Mucosa of descending colon (tissue), 3 donors: ENCODE measurements at regions not wholly inside any gene's neighbourhood (a gene's known extent, or its start where the extent isn't known, plus 50 kb on each side); places are given as distances from the start of the nearest gene placed in this dataset.

Experiments
- ATAC-seq: fragments of 200-7000 bp; cut with Tn5 transposase; one replicate; pipeline ENCODE4 v1.9.1; 2020; ENCODE audit warnings: mild to moderate bottlenecking, moderate library complexity
- DNase-seq, 3 donors: peaks; one replicate each; pipeline ENCODE4 v3.0.0-alpha.2; 2020
- H3K36me3 ChIP-seq: fragments of 200-600 bp; one replicate; pipeline ENCODE4 v1.8.0; 2021; ENCODE audit warnings: low read depth, mild to moderate bottlenecking
- H3K4me1 ChIP-seq: fragments of 200-600 bp; one replicate; pipeline ENCODE4 v1.8.0; 2021; ENCODE audit warnings: low read depth, mild to moderate bottlenecking
- H3K4me3 ChIP-seq: fragments of 200-600 bp; one replicate; pipeline ENCODE4 v1.8.0; 2021; ENCODE audit warnings: mild to moderate bottlenecking
- H3K9me3 ChIP-seq: fragments of 200-600 bp; one replicate; pipeline ENCODE4 v1.8.0; 2021; ENCODE audit warnings: mild to moderate bottlenecking
- CTCF ChIP-seq: fragments of 200-600 bp; IDR thresholded peaks from one replicate; pipeline ENCODE4 v1.8.0; 2022; ENCODE audit warnings: antibody characterized with exemption, mild to moderate bottlenecking
- intact Hi-C, 2 donors: fragments of 100-400 bp; cut with DNase I in 1 of 2; cut with micrococcal nuclease in 1 of 2; formaldehyde crosslinking; loops; one replicate each; pipeline versions ENCODE4 v1.11.0 to v1.11.1; 2022; cut with DNase I, micrococcal nuclease
- donor health status: DM: no; HTN: no; CAD: no; lungs with moderate emphysema.
- donor health status: DM: no; HTN: no; CAD: no.
- donor health status: DM: no; HTN: yes; CAD: no.

- no peaks in the 10 kb centered on the region for H3K36me3 ChIP-seq
- no peak for DNase-seq
- intact Hi-C loops, result no loop called here
- ATAC-seq, result no peak
- peaks cover 13% of the 10 kb centered on the region for H3K9me3 ChIP-seq
- no peaks in the 10 kb centered on the region for H3K4me1 ChIP-seq
- no peak overlapping the region for H3K4me3 ChIP-seq
- TF ChIP-seq CTCF, result no peak
Observed at GRCh38 chr12:73106296-73106695, 834.1 kb downstream of the TRHDE start.

DNA sequence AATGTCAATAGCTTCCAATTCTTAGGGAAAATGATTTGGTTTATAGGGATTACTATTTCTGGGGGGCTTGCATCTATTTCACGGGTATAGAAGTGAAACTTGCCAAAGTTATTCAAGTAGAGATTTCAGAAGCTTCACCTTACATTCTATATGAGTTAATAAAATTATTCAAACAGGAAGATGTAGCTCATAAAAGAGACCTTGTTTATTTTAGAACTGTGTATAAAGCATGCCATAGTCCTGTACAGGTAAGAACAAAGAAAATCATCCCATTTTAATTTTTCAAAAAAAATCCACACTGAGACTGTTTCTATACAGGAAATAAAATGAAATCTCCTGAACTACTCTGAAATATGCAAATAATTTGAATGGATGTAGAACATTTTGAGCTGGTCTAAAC, 834.7 kb downstream of the TRHDE start:
- ATAC-seq, result no peak
- H3K4me1 ChIP-seq, result no peaks in the 10 kb centered on the region
- intact Hi-C loops, result no loop called here

GRCh38 chr12:73110816-73111215, 838.6 kb downstream of the TRHDE start:
- ATAC-seq, result no peak
- no peak for DNase-seq
- Histone ChIP-seq H3K9me3 (peaks cover 10% of the 10 kb centered on the region), H3K4me3 (no peak overlapping the region), H3K4me1 (no peaks in the 10 kb centered on the region), H3K36me3 (no peaks in the 10 kb centered on the region)
- no peak for TF ChIP-seq CTCF
- intact Hi-C loops, result no loop called here

More for the DNA sequence above, 834.7 kb downstream of the TRHDE start:
- Histone ChIP-seq H3K36me3 (no peaks in the 10 kb centered on the region), H3K9me3 (peaks cover 9% of the 10 kb centered on the region), H3K4me3 (no peak overlapping the region)
- TF ChIP-seq CTCF, result no peak
- no peak for DNase-seq

DNA sequence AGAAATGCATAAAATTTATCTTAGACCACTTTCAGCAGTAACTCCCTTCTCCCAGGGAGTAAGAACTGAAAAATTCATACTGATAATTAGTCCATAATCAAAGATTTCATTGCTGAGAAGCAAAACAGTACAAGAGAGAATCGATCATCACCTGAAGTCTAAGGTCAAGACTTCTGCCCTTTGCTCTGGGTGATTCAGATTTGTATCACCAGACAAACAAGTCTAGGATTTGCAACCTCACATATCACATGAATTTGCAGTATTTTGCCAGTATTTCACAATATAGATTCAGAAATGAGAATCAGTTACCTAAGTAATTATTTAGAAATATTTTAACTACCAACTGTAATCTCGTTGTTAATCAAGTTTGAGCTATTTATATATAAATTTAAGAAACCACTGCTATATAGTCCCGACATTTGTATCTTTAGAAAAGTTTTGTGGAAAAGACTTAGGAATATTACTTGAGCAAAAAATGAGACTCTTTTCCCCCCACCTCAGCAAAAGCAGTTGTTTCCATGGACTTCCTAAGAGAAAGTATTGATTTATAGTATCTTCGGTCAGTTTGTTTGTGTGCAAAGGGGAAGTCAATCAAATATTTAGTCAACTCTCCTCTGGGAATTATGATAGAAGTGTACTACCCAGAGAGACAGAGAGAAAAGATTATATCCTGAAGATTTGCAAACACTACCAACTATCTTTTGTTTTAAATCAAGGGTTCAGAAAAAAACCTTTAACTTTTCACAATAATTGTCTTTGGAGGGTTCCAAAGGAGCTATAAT, 840.1 kb downstream of the TRHDE start:
- Histone ChIP-seq H3K4me1 (no peaks in the 10 kb centered on the region), H3K9me3 (peaks cover 15% of the 10 kb centered on the region), H3K36me3 (no peaks in the 10 kb centered on the region), H3K4me3 (no peak overlapping the region)
- intact Hi-C loops, result no loop called here
- ATAC-seq (no peak), DNase-seq (no peak)
- TF ChIP-seq CTCF, result no peak

- no peak for DNase-seq
- Histone ChIP-seq H3K4me3 (no peak overlapping the region), H3K9me3 (peaks cover 5% of the 10 kb centered on the region), H3K4me1 (no peaks in the 10 kb centered on the region), H3K36me3 (no peaks in the 10 kb centered on the region)
- no peak for TF ChIP-seq CTCF
- ATAC-seq, result no peak
- intact Hi-C loops, result no loop called here
Observed at GRCh38 chr12:73124480-73124879, 852.3 kb downstream of the TRHDE start.

DNA sequence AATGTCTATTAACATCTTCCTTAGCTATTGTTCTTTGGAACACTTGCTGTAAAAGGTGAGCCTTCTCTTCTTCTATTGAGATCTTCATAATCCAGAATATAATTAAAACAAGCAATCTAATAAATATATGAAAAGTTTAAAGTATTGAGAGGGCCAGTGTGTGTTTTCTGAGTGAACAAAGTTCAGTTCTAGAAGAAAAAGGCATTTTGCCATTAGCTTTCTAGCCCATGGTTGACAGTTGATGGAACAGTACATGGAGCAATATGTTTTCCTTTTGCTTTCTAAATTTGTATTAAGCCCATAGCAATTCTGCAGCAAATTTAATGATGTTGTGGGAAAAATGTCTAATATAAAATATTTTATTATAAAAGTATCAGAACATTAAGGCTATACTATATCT, 853.0 kb downstream of the TRHDE start:
- Histone ChIP-seq H3K4me1 (no peaks in the 10 kb centered on the region), H3K9me3 (peaks cover 5% of the 10 kb centered on the region), H3K36me3 (no peaks in the 10 kb centered on the region), H3K4me3 (no peak overlapping the region)
- DNase-seq (no peak), ATAC-seq (no peak)
- intact Hi-C loops, result no loop called here
- TF ChIP-seq CTCF, result no peak
